HFFc6 (cell line): ENCODE measurements at regions not wholly inside any gene's neighbourhood (a gene's known extent, or its start where the extent isn't known, plus 50 kb on each side); places are given as distances from the start of the nearest gene placed in this dataset.

Experiments used
- DNase-seq: peaks from one replicate; pipeline ENCODE4 v3.0.0-alpha.2; 2018
- H3K27ac Mint-ChIP-seq: 2 replicates; pipeline ENCODE4 v1.8.0; 2020; ENCODE audit warnings: mild to moderate bottlenecking, mixed read lengths
- H3K27me3 Mint-ChIP-seq: 2 replicates; pipeline ENCODE4 v1.8.0; 2021; ENCODE audit warnings: mild to moderate bottlenecking, moderate library complexity, mixed read lengths; ENCODE audit not compliant: insufficient read depth
- H3K36me3 Mint-ChIP-seq: 2 replicates; pipeline ENCODE4 v1.8.0; 2021; ENCODE audit warnings: low read depth, mixed read lengths
- H3K4me1 Mint-ChIP-seq: 2 replicates; pipeline ENCODE4 v1.8.0; 2020; ENCODE audit warnings: low read depth, mixed read lengths
- H3K4me3 Mint-ChIP-seq: 2 replicates; pipeline ENCODE4 v1.8.0; 2020; ENCODE audit warnings: mild to moderate bottlenecking, moderate library complexity, mixed read lengths
- H3K9me3 Mint-ChIP-seq: 2 replicates; pipeline ENCODE4 v1.8.0; 2020; ENCODE audit warnings: mild to moderate bottlenecking, mixed read lengths
- CTCF ChIP-seq: fragments of 200-600 bp; sonication (generic); IDR thresholded peaks from 2 replicates; pipeline ENCODE4 v1.5.0; 2021; ENCODE audit warnings: antibody characterized with exemption, mild to moderate bottlenecking

- peaks cover 3% of the 10 kb centered on the region for H3K27me3 Mint-ChIP-seq
- H3K9me3 Mint-ChIP-seq = no peaks in the 10 kb centered on the region
- no peak overlapping the region for H3K27ac Mint-ChIP-seq
- TF ChIP-seq CTCF = peak; percentile 76
- no peaks in the 10 kb centered on the region for H3K4me1 Mint-ChIP-seq
- H3K4me3 Mint-ChIP-seq = no peak overlapping the region
- H3K36me3 Mint-ChIP-seq = no peaks in the 10 kb centered on the region
- peak; percentile 37 for DNase-seq
These were observed 73.3 kb downstream of the TASL start for GRCh38 chrX:30504309-30504708.

- H3K27ac Mint-ChIP-seq = no peak overlapping the region
- no peaks in the 10 kb centered on the region for H3K27me3 Mint-ChIP-seq
- H3K36me3 Mint-ChIP-seq = no peaks in the 10 kb centered on the region
- no peaks in the 10 kb centered on the region for H3K4me1 Mint-ChIP-seq
- no peak for TF ChIP-seq CTCF
- no peaks in the 10 kb centered on the region for H3K9me3 Mint-ChIP-seq
- DNase-seq = no peak
- no peak overlapping the region for H3K4me3 Mint-ChIP-seq
These were observed 82.1 kb downstream of the TASL start for GRCh38 chrX:30495468-30495867.

GRCh38 chrX:30493348-30493747 is 84.2 kb downstream of the TASL start:
- DNase-seq = no peak
- no peak for TF ChIP-seq CTCF
- Mint-ChIP-seq H3K27ac (no peak overlapping the region), H3K27me3 (no peaks in the 10 kb centered on the region), H3K36me3 (no peaks in the 10 kb centered on the region), H3K4me1 (no peaks in the 10 kb centered on the region), H3K4me3 (no peak overlapping the region), H3K9me3 (no peaks in the 10 kb centered on the region)

GRCh38 chrX:30489323-30489722 is 88.2 kb downstream of the TASL start:
- Mint-ChIP-seq H3K4me1 (no peaks in the 10 kb centered on the region), H3K27me3 (no peaks in the 10 kb centered on the region; the same call in 1 of the 2 replicates), H3K36me3 (no peaks in the 10 kb centered on the region), H3K27ac (no peak overlapping the region), H3K4me3 (no peak overlapping the region), H3K9me3 (no peaks in the 10 kb centered on the region)
- no peak for DNase-seq
- TF ChIP-seq CTCF = no peak

GRCh38 chrX:30488092-30488491 is 89.5 kb downstream of the TASL start:
- no peak overlapping the region for H3K4me3 Mint-ChIP-seq
- no peaks in the 10 kb centered on the region for H3K9me3 Mint-ChIP-seq
- H3K27me3 Mint-ChIP-seq = no peaks in the 10 kb centered on the region; the same call in 1 of the 2 replicates
- no peak overlapping the region for H3K27ac Mint-ChIP-seq
- peak; percentile 51 for TF ChIP-seq CTCF
- DNase-seq = no peak
- no peaks in the 10 kb centered on the region for H3K4me1 Mint-ChIP-seq
- H3K36me3 Mint-ChIP-seq = no peaks in the 10 kb centered on the region

- Mint-ChIP-seq H3K4me1 (no peaks in the 10 kb centered on the region), H3K36me3 (no peaks in the 10 kb centered on the region), H3K27ac (no peak overlapping the region), H3K9me3 (no peaks in the 10 kb centered on the region), H3K27me3 (peaks cover 2% of the 10 kb centered on the region; the same call in 1 of the 2 replicates), H3K4me3 (no peak overlapping the region)
- no peak for DNase-seq
- no peak for TF ChIP-seq CTCF
These were observed 93.6 kb downstream of the TASL start for GRCh38 chrX:30483996-30484395.
